ENCODE measurements at regions not wholly inside any gene's neighbourhood (a gene's known extent, or its start where the extent isn't known, plus 50 kb on each side); places are given as distances from the start of the nearest gene placed in this dataset.

- no peaks in the 10 kb centered on the region for H3K36me3 ChIP-seq
- H3K9me3 ChIP-seq: no peaks in the 10 kb centered on the region
- H3K27ac ChIP-seq: no peak overlapping the region
- no peaks in the 10 kb centered on the region for H3K4me1 ChIP-seq
- TF ChIP-seq POLR2A (IDR thresholded peaks at IDR 0.05) (no peak), CTCF (IDR thresholded peaks at IDR 0.05) (no peak)
- DNase-seq: no peak
- intact Hi-C loops (cut with DNase I; ENCODE audit: low total_unique reads): no loop called here
- no peak overlapping the region for H3K4me3 ChIP-seq
- no peaks in the 10 kb centered on the region for H3K27me3 ChIP-seq
Observed at GRCh38 chr9:121584421-121584820, 67.0 kb upstream of the DAB2IP start.

GRCh38 chr9:121587863-121588262 lies 63.6 kb upstream of the DAB2IP start:
- H3K27ac ChIP-seq: no peak overlapping the region
- no peaks in the 10 kb centered on the region for H3K4me1 ChIP-seq
- H3K9me3 ChIP-seq: no peaks in the 10 kb centered on the region
- H3K4me3 ChIP-seq: no peak overlapping the region
- DNase-seq: no peak
- H3K27me3 ChIP-seq: no peaks in the 10 kb centered on the region
- H3K36me3 ChIP-seq: no peaks in the 10 kb centered on the region
- TF ChIP-seq POLR2A (IDR thresholded peaks at IDR 0.05): no peak
- TF ChIP-seq CTCF (IDR thresholded peaks at IDR 0.05): no peak
- intact Hi-C loops (cut with DNase I; ENCODE audit: low total_unique reads): no loop called here

DNA sequence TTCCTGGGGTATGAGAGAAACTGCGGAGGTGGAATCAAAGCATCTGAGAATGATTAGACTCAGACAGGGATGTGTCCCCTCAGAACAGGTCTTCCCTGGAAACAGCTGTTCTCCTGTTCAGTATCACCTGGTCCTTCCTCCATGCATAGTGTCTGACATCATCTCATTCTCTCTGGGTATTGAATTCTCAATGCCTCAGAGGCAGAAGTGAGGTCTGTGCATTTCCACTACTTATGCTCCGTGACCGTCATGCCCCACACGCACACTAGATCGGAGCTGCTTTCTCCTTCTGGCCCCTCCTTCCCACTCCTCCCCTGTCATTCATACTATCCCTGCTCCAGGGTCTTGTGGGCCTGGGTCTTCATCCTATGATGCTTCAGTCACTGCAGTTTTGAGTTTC lies 61.4 kb upstream of the DAB2IP start:
- no peak overlapping the region for H3K27ac ChIP-seq
- H3K9me3 ChIP-seq: no peaks in the 10 kb centered on the region
- TF ChIP-seq CTCF (IDR thresholded peaks at IDR 0.05): no peak
- TF ChIP-seq POLR2A (IDR thresholded peaks at IDR 0.05): no peak
- no peak overlapping the region for H3K4me3 ChIP-seq
- intact Hi-C loops (cut with DNase I; ENCODE audit: low total_unique reads): no loop called here
- no peaks in the 10 kb centered on the region for H3K4me1 ChIP-seq
- no peak for DNase-seq
- no peaks in the 10 kb centered on the region for H3K27me3 ChIP-seq
- no peaks in the 10 kb centered on the region for H3K36me3 ChIP-seq

GRCh38 chr9:121592265-121592664 lies 59.2 kb upstream of the DAB2IP start:
- TF ChIP-seq CTCF (IDR thresholded peaks at IDR 0.05) (no peak), POLR2A (IDR thresholded peaks at IDR 0.05) (no peak)
- Histone ChIP-seq H3K4me3 (no peak overlapping the region), H3K27ac (no peak overlapping the region), H3K27me3 (no peaks in the 10 kb centered on the region), H3K9me3 (no peaks in the 10 kb centered on the region), H3K4me1 (no peaks in the 10 kb centered on the region), H3K36me3 (no peaks in the 10 kb centered on the region)
- intact Hi-C loops (cut with DNase I; ENCODE audit: low total_unique reads): no loop called here
- DNase-seq: no peak

GRCh38 chr9:121593066-121593465 lies 58.4 kb upstream of the DAB2IP start:
- intact Hi-C loops (cut with DNase I; ENCODE audit: low total_unique reads): no loop called here
- Histone ChIP-seq H3K4me3 (no peak overlapping the region), H3K36me3 (no peaks in the 10 kb centered on the region), H3K27ac (no peak overlapping the region), H3K27me3 (no peaks in the 10 kb centered on the region), H3K9me3 (no peaks in the 10 kb centered on the region), H3K4me1 (no peaks in the 10 kb centered on the region)
- no peak for DNase-seq
- TF ChIP-seq CTCF (IDR thresholded peaks at IDR 0.05): no peak
- no peak for TF ChIP-seq POLR2A (IDR thresholded peaks at IDR 0.05)

All from uterus (tissue), 3 donors.